ENCODE measurements at regions not wholly inside any gene's neighbourhood (a gene's known extent, or its start where the extent isn't known, plus 50 kb on each side); places are given as distances from the start of the nearest gene placed in this dataset.

DNA sequence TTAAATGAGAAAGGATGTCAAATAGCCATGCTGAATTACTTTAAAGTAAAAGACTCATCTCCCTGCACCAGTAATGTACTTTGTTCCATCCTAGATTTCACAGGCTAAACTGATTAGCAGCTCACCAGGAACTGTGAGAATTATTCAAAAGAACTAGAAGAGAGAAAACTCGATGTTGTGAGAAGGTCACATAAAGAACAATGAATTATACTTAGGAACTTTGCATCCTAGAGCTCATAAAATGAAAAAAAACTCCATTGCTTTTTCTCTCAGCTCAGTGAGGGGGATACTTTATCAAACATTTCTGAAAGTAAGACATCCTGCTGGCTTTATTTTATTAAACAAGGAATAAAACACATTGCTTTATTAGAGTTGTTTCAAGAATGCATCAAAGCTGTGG lies 278.5 kb downstream of the MRPL39 start:
- TF ChIP-seq, protein P1, sequence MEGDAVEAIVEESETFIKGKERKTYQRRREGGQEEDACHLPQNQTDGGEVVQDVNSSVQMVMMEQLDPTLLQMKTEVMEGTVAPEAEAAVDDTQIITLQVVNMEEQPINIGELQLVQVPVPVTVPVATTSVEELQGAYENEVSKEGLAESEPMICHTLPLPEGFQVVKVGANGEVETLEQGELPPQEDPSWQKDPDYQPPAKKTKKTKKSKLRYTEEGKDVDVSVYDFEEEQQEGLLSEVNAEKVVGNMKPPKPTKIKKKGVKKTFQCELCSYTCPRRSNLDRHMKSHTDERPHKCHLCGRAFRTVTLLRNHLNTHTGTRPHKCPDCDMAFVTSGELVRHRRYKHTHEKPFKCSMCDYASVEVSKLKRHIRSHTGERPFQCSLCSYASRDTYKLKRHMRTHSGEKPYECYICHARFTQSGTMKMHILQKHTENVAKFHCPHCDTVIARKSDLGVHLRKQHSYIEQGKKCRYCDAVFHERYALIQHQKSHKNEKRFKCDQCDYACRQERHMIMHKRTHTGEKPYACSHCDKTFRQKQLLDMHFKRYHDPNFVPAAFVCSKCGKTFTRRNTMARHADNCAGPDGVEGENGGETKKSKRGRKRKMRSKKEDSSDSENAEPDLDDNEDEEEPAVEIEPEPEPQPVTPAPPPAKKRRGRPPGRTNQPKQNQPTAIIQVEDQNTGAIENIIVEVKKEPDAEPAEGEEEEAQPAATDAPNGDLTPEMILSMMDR (IDR thresholded peaks at IDR 0.05; ENCODE audit: low read depth, low read length): no peak
- no peak for TF ChIP-seq EZH2phosphoT487 (IDR thresholded peaks at IDR 0.05; ENCODE audit: low read depth)

Measured in OCI-LY3 (cell line).